Astrocyte of the hippocampus (primary cell): ENCODE measurements at regions not wholly inside any gene's neighbourhood (a gene's known extent, or its start where the extent isn't known, plus 50 kb on each side); places are given as distances from the start of the nearest gene placed in this dataset.
"Not testable (repeated sequence)": the region's sequence is repeated elsewhere in the genome, so short reads cannot be mapped to it uniquely, and the experiment has no call there.

Experiments used
- DNase-seq: peaks from one replicate; pipeline ENCODE4 v3.0.0; 2011; ENCODE audit warnings: low read depth, low spot score

DNA sequence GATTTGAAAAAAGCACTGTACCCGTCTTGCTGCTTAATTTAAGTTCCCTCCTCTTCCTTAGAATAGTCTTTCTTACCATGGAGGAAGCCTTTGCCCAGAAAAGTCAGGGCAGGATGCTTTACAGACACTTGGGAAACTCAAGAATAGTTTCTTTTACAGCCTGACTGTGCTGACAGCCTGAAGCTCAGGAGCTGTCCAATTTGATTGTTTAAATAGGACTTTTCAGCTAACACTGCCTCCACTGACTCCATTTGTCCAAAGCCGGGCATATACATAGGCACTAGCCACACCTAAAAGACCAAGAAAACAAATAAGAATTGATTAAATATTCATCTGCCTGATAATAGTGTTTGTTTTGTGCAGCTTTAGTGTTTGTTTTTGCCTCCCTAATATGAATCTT is 110.9 kb upstream of the L3MBTL4 start:
- DNase-seq, result peak; percentile 5

DNA sequence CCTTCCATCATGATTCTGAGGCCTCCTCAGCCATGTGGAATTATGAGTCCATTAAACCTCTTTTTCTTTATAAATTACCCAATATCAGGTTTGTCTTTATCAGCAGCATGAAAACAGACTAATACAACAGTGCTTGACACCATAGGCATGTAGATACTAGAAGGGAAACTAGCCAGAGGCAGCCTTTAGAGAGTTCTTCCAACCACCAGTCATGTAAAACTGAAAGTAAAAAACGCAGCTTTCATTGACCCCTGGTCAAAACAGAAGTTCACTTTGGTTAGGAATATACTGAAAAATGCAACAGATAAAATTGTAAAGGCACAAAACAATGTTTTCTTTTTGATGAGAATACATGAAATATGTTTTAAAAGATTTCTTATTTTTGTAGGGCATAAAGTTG is 122.8 kb upstream of the L3MBTL4 start:
- no peak for DNase-seq

DNA sequence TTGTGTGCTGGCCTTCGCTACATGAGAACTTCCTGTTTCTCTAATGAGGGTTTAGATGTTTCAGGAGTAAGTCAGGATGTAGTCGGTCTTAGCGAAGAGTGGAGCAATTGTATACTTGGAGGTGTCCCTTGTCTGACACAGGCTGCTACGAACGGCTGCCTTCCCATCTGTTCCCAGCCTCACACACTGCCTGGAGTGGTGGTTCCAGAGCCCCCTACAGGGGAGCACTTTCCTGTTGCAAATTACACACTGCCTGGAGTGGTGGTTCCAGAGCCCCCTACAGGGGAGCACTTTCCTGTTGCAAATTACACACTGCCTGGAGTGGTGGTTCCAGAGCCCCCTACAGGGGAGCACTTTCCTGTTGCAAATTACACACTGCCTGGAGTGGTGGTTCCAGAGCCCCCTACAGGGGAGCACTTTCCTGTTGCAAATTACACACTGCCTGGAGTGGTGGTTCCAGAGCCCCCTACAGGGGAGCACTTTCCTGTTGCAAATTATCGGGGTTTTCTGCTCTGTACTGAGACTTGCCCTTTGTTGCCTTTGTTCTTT is 126.5 kb upstream of the L3MBTL4 start:
- DNase-seq, result not testable (repeated sequence)

DNA sequence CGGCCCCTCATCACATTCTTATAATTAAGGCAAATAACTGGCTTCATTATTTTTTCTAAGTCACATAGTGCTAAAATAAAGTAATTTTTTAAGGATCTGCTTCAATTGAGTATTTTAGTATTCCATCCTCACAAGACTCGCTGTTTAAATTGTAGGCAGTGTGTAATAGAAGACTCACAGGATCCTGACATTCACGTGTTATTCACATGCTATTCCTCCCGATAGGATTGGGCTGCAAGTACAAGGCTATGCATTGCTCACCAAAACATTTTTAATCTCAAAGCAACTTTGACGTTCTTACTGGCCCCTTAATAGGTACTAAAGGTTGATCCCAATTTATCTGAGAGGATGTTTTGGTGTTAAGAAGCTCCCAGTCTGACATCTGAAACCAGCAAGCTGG is 127.6 kb upstream of the L3MBTL4 start:
- no peak for DNase-seq

DNA sequence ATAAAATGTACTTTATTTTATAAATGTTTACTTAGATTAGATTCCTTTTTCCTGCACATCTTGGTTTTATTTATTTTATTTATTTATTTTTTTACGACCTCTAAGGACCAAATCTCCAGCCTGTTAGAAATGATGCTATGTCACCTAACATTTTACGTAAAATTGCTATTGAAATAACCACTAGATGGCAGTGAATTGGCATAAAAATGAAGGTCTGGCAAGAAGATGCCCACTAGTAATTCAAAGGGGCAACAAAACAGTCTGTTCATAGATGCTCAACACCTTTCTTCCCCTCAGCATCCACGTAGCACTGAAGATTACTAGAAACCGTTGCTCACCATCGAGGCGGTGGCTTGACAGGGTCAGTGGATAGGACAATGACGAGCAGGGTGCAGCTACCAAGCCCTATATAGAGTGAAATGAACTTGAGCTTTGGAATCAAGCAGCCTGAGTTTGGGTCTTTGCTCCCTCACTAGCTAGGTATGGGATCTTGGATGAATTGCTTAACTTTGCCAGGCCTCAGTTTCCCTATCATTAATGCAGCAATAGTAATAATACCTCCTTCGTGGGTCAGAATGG is 128.7 kb upstream of the L3MBTL4 start:
- DNase-seq, result peak; percentile 53

DNA sequence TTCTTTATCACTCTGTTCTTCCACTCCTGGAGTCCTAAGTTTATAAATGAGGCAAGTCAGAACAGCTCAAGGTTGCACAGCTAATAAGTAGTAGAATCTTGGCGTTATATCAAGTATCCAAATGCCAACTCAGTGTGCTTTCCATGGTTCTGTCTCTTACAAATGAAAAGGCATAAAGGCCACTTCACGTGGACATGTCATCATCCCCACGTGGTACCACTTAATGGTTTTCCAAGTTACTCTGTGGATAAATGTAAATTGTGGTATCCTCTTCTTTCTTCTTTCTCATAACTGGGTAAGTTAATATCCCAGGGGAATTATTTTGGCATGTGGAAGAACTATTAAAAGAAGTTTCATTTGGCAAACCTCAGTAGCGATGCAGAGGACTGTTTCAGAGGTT is 131.5 kb upstream of the L3MBTL4 start:
- peak; percentile 28 for DNase-seq

DNA sequence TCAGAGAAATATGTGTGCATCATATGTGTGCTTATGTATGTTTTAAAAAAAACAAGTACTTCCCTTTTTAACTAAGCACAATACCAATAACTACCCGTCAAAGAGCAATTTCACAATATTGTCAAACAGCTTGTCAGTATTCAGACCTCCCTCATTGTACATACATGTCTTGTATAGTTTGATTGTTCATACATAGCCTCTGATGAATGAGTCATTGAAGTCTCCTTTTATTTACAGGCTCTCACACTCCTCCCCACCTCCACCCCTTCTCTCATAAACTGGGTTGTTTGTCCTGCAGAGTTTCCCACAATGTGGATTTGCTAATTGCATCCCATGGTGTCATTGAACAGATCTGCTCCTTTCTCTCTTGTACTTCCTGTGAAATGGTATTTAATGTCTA is 132.8 kb upstream of the L3MBTL4 start:
- no peak for DNase-seq

DNA sequence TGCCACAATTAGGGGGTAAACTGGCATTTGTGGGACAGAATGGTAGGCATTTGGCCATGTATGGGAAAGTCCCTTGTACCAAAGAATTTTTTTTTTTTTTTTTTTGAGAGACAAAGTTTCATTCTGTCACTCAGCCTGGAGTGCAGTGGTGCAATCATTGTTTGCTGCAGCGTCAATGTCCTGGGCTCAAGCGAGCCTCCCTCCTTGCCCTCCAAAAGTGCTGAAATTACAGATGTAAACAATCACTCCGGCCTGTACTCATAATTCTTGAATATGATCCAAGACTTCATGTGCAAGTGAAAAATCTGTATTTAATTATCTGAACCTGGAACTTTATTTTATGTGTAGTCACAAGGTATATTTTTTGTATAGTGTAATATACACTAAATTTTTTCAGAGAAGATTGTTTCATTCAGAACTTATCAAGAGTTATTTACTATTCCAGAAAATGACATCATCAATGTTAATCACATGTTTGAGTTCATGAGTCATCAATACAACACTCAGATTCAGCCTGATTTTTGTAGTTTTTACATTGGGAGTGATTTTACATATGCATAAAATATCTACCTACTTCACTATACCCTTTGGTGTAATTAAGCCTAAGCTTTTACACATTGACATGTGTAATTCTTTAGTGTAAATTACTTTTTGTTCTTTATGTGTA is 138.7 kb upstream of the L3MBTL4 start:
- DNase-seq, result no peak

DNA sequence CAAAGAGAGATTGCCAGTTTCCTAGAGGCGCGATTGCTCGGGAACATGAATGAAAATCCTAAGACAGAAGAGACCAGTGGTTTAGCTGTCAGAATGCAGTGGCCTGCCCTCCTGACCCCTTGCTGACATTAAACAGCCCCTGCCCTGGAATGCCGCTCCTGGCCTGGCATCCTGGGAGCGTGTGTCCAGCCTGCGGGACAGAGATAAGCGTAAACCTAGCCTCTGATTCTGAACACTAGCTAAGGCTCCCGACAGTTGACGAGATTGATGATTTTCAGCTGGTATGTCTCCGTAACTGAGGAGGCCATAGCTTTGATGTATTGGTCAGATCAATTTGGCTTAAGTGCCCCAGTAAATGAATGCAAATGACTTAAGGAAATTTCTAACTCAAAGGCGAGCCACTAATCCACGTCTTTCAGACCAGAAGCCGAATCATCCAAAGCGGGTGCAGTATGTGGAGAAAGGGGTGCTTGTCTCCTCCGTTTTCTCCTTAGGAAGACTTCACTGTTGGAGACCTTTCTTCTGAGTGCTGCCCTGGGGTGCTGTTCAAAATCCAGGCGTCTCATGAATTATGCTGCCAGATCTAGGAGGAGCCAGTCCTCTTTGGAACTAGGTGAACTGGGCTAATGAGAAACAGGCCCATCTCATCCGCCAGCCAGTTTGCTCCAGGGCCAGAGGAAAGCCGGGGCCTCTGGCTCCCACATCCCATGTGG is 142.5 kb upstream of the L3MBTL4 start:
- no peak for DNase-seq

DNA sequence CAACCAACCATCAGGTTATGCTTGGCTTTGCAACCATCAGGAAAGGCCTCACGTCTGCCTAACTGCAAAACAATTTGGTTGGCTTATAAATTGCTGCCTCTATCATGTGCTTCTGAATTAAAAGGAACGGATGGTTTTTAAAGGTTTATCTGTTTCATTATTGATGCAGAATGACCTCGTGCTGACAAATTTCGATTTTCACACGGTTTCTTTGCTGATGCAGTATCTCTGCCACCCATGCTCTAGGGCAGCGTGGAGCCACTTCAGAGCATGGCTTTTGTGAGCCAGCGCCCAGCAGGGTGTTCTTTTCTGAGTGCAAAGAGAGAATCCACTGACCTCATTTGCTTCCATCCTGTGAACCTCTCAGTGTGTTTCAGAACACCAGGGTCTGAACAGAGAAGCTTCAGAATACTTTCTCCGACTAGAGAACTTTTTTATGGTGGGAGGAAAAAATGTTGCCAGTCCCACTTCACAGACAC is 143.1 kb upstream of the L3MBTL4 start:
- DNase-seq, result no peak

DNA sequence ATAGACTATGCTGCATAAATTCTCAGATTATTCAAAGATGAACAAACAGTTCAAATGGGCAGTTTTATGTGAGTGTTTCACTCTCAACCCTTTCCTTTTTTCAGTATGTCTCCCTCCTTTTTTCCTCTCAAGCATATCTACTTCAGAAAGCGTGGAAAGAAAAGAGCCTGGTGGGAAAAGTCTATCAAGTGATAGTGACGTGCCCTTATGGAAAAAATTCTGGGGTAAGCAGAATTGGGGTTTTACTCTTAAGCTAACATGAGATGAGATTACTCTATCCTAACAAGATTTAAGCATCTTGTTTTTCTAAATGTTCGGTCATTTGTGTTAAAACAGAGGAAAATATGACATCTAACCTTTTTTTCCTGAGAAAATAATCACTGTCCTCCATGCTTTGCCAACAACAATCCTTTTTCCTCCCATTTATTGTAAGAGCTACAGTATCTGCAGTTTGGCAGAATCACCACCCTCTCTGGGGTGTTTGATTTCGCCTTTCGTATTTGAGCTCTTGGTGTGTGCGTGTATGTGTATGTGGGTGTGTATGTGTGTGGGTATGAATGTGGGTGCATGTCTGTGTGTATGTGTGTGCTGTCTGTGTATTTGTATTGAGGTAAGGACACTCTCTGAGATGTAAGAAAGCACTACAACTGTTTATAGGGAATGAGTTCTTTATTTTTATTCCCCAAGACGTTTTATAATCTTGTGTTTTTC is 143.9 kb upstream of the L3MBTL4 start:
- DNase-seq, result no peak

DNA sequence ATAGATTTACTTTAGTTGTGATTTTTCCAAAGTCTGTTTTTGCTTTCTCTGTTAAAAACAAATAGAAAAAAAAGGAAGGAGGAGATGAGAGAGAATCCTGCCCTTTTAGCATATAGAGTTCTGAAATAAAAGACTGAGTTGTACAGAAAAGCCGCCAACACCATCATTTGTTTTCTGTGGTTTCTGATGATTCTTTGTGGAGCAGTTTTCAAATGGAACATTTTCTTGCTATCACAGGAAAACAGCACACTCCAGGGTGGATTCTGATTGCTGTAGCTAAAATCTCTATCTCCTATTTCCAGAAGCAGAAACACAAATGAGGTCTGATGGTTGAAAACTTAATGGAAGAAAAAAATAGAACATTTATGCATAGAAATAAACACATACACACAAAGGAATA is 144.6 kb upstream of the L3MBTL4 start:
- no peak for DNase-seq

DNA sequence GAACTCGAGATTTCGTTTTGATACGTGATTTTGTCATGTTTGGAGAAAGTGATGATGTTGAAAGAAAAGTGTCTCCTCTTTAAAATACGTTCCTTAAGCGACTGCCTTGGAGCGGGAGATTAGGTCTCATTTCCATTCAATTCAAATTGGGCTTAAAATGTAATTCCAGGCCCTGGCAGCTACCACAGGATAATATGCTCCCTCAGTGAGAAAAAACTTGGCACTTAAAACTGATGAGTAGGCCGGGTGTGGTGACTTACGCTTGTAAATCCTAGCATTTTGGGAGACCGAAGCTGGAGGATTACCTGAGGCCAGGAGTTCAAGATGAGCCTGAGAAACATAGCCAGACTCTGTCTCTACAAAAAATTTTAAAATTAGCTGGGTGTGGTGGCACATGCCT is 146.3 kb upstream of the L3MBTL4 start:
- DNase-seq, result no peak

DNA sequence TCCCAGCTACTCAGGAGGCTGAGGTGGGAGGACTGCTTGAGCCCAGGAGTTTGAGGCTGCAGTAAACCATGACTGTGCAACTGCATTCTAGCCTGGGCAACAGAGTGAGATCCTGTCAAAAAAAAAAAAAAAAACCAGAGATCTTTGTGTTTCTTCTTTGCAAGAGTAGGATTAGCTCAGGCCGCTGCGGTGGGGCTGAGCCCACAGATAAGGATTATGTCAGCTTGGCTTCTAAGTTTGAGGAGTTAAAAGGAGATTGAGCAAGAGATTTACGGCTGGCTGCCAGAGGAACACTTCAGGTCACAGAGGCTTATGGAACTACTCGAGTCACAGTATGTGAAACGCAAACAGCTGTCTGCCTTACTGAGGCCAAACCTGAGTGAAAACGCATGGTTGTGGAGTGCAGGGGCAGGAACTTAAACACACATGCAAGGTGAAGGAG is 146.7 kb upstream of the L3MBTL4 start:
- peak; percentile 53 for DNase-seq

DNA sequence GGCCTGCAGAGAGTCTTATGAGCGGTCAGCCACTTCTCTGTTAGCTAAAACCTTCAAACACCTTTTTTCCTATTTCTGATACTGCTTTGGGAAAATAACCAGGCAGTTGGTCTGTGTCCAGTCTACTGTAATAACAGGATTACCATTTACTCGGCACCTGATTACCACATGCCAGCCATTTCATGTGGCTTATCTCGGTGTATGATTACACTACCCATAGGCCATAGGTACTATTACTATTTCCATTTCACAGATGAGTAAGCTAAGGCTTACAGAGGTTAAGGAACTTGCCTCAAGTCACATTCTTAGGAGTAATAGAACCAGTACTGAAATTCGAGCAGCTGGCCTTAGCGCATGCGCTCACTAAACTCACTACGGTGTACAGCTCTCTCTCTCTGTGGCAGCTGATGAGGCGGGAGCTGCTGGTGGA is 147.2 kb upstream of the L3MBTL4 start:
- DNase-seq, result peak; percentile 45

DNA sequence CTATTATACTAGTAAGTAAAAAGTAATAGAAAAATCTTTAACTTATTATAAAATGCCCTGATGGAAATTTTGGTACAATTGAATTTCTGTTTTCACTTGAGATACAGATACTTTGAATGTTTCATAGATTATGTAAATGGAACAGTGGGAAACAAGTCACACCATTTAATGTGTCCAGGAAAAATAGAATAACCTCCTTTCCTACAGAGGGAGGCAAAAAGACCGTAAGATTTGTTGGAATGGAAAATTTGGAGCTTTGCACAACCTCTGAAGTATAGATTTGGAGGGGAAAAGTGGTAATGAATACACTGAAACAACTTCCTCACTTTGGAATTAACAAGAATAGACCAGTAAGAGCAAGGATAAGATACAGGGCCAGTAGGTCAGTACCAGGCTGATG is 149.2 kb upstream of the L3MBTL4 start:
- no peak for DNase-seq

DNA sequence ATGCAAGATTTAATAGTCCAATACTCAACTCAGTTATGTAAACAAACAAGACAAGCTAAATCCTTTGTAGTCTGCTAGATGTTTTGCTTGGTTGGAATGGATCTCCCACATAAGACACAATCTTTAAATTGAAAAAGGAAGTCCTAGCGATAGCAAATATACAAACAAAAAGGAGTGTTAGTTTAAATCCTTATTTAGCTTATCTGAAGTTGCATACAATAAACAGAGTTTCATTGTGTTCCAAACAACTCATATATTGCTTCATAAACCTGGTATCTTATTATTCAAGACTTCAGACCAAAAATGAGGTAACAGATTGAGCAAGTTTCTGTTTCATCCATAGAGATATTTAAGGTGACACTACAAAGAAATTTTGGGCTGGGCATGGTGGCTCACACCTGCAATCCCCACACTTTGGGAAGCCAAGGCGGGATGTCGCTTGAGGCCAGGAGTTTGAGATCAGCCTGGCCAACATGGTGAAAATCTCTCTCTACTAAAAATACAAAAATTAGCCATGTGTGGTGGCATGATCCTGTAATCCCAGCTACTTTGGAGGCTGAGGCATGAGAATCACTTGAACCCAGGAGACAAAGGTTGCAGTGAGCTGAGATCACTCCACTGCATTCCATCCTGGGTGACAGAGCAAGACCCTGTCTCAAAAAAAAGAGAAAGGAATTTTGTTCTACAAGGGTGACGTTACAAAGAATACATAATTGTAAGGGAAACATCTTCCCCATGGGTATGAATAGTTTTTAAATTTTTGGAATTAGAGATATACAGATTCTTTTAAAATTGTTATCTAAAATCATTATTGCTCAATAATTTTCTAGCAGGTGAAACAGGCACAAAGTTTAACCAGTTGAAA is 150.5 kb upstream of the L3MBTL4 start:
- no peak for DNase-seq

DNA sequence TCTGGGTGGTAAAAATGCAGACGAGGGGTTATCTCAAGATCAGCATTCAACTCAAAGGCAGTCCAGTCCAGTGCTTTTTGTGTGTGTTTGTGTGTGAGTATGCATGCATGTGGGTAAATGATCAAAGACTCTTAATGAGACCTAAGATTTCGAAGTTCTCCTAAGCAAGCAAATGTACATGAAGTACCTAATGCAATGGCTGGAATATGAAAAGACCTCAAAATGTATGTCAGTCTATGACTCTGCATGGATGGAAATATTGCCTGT is 151.0 kb upstream of the L3MBTL4 start:
- DNase-seq, result no peak

DNA sequence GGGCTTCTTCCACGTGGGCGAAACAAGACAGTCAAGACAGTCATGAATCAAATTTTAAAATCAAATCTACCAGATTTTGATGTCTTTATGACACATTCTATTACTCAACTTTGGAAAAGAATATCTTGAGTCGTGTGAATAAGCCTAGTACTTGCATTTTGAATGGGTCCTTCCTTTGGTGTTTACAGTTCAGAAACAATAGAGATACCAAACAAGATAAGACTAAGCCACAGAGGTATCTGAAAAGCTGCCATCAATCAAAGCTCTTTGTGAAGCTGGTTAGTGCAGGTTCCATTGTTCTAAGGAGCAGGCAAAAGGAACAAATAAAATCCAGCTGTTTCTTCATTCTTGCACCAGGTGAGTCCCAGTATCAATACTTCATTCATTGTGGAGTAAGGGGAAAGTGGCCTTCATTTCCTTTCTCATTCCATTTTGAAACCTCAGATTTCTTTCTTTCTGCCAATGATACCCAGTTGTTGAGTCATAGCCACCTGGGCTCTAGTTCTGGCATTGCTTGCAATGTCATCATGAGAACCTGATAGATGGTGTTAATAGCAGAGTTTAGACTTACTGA is 151.7 kb upstream of the L3MBTL4 start:
- DNase-seq, result peak; percentile 14

DNA sequence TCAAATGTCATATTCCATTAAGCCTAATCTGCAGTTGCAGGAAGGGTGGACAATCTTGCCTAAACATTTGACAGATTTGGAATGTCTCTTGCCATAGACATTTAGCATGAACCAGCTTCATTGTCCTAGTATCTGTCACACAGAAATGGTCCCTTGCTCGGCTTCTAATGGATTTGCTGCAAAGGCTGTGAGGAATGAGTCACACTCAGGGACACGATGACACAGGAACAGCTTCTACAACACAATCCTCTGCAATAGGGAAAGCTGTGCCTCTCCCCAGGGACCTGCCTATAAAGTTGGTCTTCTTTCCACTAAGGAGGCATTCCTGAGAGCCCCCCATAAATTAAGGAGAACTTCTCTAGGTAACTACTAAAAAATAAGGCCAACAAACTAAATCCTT is 155.1 kb upstream of the L3MBTL4 start:
- no peak for DNase-seq
